Dendritic cell treated with granulocyte-macrophage colony-stimulating factor and Interleukin-4, amounts not matched to agents 40 ng/mL and 50 ng/mL, for 4 days (primary cell): ENCODE measurements at regions not wholly inside any gene's neighbourhood (a gene's known extent, or its start where the extent isn't known, plus 50 kb on each side); places are given as distances from the start of the nearest gene placed in this dataset.
"Not testable (repeated sequence)": the region's sequence is repeated elsewhere in the genome, so short reads cannot be mapped to it uniquely, and the experiment has no call there.

ENCODE experiments used
- H3K27ac Mint-ChIP-seq: one replicate; pipeline ENCODE4 v1.8.0; 2022; ENCODE audit warnings: mild to moderate bottlenecking, mixed read lengths
- H3K27me3 Mint-ChIP-seq: one replicate; pipeline ENCODE4 v1.8.0; 2022; ENCODE audit warnings: mild to moderate bottlenecking, mixed read lengths
- H3K36me3 Mint-ChIP-seq: one replicate; pipeline ENCODE4 v1.8.0; 2022; ENCODE audit warnings: low read depth, mixed read lengths
- H3K4me1 Mint-ChIP-seq: one replicate; pipeline ENCODE4 v1.8.0; 2022; ENCODE audit warnings: low read depth, mixed read lengths
- H3K4me3 Mint-ChIP-seq: one replicate; pipeline ENCODE4 v1.8.0; 2022; ENCODE audit warnings: mild to moderate bottlenecking, moderate library complexity, mixed read lengths
- H3K9me3 Mint-ChIP-seq: one replicate; pipeline ENCODE4 v1.8.0; 2022; ENCODE audit warnings: mixed read lengths
- intact Hi-C: fragments of 100-400 bp; cut with micrococcal nuclease; formaldehyde crosslinking; loops from one replicate; pipeline ENCODE4 v1.15.0; 2022

DNA sequence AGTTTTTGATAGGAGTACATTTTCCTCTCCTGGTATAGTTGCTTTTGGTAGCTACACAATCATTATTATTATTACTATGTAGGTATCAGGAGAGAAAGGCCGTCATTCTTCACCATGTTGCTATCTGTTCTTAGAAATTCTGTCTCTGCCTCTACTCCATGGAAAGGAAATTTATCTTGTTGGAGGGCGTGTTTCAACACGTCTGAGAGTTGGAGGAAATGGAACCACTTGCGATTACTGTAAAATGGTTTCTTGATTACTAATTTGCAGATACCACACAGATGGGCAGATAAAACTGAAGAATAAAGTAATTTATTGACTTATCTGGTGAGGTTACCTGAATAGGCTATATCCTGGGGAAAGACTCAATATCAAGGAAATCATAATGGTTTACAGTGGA lies 488.4 kb downstream of the NR2F2 start:
- Mint-ChIP-seq H3K27me3 (peaks cover 3% of the 10 kb centered on the region), H3K9me3 (no peaks in the 10 kb centered on the region), H3K4me3 (no peak overlapping the region), H3K4me1 (no peaks in the 10 kb centered on the region), H3K27ac (no peak overlapping the region), H3K36me3 (no peaks in the 10 kb centered on the region)
- intact Hi-C loops = no loop called here

DNA sequence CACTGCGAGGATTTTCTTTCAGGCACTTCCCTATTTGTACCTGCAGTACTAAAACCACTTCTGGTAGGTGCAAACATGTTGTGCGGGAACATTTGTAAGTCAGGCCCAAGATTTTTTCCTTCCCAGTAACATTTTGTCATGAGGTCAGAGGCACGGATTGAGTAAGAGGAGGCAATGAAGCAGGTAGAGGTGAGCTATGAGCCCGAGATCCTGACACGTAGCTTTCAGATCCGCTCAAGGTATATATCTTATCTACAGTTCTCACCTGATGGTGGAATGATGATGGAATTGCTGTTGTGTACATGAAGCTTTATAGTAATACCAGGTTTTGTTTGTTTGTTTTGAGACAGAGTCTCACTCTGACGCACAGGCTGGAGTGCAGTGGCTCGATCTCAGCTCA lies 497.5 kb downstream of the NR2F2 start:
- Mint-ChIP-seq H3K4me3 (no peak overlapping the region), H3K27me3 (no peaks in the 10 kb centered on the region), H3K27ac (no peak overlapping the region), H3K36me3 (no peaks in the 10 kb centered on the region), H3K9me3 (no peaks in the 10 kb centered on the region), H3K4me1 (peaks cover 7% of the 10 kb centered on the region)
- intact Hi-C loops = no loop called here

DNA sequence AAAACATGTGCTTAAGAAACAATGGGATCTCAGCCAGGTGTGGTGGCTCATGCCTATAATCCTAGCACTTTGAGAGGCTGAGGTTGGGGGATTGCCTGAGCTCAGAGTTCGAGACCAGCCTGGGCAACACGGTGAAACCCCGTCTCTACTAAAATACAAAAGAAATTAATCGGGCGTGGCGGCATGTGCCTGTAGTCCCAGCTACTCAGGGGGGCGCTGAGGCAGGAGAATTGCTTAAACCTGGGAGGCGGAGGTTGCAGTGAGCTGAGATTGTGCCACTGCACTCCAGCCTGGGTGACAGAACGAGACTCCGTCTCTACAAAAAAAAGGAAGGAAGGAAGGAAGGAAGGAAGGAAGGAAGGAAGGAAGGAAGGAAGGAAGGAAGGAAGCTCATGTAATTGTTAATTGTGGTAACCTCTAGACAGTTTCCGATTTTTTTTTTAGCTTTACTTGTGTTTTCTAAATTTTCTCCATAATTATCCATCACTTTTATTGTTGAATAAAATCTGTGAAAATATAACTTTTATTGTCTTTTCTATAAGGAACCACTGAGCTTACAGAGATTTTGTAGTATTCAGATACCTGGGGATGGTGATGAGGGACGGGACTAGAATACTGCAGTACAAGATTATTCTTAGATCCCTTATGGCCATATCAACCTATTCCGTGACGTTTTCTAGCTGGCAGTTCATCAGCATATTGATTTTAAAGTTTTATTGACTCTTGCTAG lies 506.9 kb downstream of the NR2F2 start:
- H3K9me3 Mint-ChIP-seq = peaks cover 40% of the 10 kb centered on the region
- H3K27me3 Mint-ChIP-seq = no peaks in the 10 kb centered on the region
- H3K4me3 Mint-ChIP-seq = no peak overlapping the region
- H3K36me3 Mint-ChIP-seq = no peaks in the 10 kb centered on the region
- intact Hi-C loops = no loop called here
- no peak overlapping the region for H3K27ac Mint-ChIP-seq
- H3K4me1 Mint-ChIP-seq = no peaks in the 10 kb centered on the region

DNA sequence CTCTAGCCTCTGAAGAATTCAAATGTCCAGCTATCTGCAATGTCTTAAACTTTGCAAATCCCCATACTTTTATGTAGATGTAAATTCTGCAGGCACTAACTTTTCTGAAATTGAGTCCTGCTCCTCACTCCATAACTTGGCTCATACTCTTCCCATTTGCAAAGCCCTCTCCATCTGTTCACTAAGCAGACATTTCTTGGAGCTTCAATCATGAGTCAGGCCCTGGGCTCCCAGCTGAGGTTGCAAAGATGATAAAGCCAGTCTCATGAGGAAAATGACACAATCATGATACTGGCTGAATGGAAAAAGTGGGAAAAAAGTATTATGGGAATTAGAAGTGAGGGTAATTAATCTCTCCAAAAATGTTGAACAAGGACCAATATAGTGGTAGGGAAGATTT lies 507.6 kb downstream of the NR2F2 start:
- Mint-ChIP-seq H3K27me3 (no peaks in the 10 kb centered on the region), H3K4me1 (no peaks in the 10 kb centered on the region), H3K9me3 (peaks cover 40% of the 10 kb centered on the region), H3K36me3 (no peaks in the 10 kb centered on the region), H3K4me3 (no peak overlapping the region), H3K27ac (no peak overlapping the region)
- intact Hi-C loops = no loop called here

DNA sequence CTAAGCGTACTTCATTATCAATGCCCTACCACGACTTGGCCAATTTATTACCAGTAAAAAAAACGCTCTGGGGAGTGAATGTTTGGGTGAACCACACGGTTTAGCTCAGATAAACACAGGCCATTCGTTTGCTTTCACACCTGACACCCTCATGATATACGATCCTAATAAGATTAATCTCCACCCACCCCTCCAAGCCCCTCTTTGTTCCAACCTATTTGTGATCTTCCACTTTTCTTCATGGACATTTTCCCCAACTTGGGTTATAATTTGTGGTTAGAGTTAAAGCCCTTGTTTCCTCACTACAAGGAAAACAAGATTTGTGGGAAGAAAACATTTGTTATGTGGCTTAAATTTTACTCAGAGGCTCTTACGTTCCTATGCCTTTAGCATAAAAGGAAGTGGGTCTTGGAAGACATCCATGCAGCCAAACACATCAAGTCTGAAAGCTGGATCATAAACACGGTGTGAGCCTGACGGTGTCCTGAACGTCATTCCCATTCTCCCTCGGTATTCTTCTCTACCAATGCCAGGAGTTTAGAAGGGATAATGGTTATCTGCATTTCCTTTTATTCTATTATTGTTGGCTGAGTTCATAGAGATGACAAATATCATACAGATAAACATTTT lies 518.9 kb downstream of the NR2F2 start:
- Mint-ChIP-seq H3K4me1 (no peaks in the 10 kb centered on the region), H3K27ac (no peak overlapping the region), H3K9me3 (peaks cover 36% of the 10 kb centered on the region), H3K27me3 (no peaks in the 10 kb centered on the region), H3K4me3 (no peak overlapping the region), H3K36me3 (no peaks in the 10 kb centered on the region)
- intact Hi-C loops = no loop called here

DNA sequence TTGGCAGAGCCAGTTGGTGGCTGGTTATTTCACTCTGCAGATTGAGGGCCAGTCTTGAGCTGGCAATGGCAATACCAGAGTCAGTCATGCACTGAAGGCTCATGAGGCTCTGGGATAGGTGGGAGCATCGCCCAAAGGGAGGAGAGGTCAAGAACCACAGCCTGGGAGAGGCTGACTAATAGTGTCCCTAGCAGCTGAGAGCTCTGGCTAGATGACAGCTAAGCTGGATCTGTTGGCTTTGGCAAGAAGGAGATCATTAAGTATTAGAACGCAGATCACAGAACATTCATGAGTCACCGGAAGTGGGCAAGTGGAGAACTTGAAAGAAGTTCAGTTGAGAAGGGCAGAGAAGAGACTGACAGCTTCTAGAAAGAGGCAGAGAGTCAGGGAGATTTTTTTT lies 521.1 kb downstream of the NR2F2 start:
- Mint-ChIP-seq H3K4me3 (no peak overlapping the region), H3K27me3 (no peaks in the 10 kb centered on the region)

DNA sequence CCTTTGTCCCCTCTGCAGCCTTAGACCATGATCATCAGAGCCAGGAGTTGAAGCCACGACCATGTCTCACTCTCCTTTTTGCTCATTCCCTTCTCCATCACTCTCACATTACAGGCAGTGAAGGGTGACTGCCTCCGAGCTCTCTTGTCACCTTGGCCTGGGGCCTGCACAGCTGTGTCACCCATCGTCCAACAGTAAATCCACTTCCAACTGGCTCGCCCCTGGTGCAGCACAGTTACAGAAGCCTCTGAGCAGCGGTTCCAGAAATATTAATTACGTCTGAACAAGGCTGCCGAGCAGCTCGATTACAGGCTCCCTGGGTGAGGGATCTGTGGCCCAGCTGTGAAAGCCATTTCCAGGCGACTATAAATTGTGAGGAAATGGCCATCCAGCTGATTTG lies 528.2 kb downstream of the NR2F2 start:
- H3K27me3 Mint-ChIP-seq = no peaks in the 10 kb centered on the region
- no peaks in the 10 kb centered on the region for H3K36me3 Mint-ChIP-seq
- H3K4me1 Mint-ChIP-seq = no peaks in the 10 kb centered on the region
- no peak overlapping the region for H3K27ac Mint-ChIP-seq
- H3K9me3 Mint-ChIP-seq = no peaks in the 10 kb centered on the region
- H3K4me3 Mint-ChIP-seq = no peak overlapping the region
- intact Hi-C loops = no loop called here

More for the DNA sequence above, 521.1 kb downstream of the NR2F2 start:
- H3K27ac Mint-ChIP-seq = no peak overlapping the region
- peaks cover 20% of the 10 kb centered on the region for H3K9me3 Mint-ChIP-seq
- H3K36me3 Mint-ChIP-seq = no peaks in the 10 kb centered on the region
- H3K4me1 Mint-ChIP-seq = no peaks in the 10 kb centered on the region
- intact Hi-C loops = no loop called here

DNA sequence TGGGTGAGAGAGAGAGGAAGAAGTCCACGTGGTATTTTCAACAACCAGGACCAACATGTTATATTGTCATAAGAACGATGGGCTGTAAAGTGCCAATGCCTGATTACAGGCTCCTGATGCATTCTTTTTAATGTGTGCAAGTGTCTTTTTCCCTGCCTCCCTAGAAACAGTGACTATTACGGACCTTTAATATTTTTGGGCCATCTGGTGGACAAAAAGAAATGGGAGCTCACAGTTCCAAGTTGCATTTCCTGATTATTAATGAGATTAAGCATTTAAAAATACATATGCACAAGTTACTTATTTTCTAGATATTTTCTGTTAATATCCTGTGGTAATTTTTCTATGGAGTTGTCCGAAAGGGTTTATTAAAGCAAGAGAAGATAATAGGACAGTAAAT lies 530.2 kb downstream of the NR2F2 start:
- H3K27me3 Mint-ChIP-seq = no peaks in the 10 kb centered on the region
- H3K36me3 Mint-ChIP-seq = no peaks in the 10 kb centered on the region
- no peak overlapping the region for H3K27ac Mint-ChIP-seq
- H3K9me3 Mint-ChIP-seq = peaks cover 2% of the 10 kb centered on the region
- no peaks in the 10 kb centered on the region for H3K4me1 Mint-ChIP-seq
- intact Hi-C loops = no loop called here
- no peak overlapping the region for H3K4me3 Mint-ChIP-seq

DNA sequence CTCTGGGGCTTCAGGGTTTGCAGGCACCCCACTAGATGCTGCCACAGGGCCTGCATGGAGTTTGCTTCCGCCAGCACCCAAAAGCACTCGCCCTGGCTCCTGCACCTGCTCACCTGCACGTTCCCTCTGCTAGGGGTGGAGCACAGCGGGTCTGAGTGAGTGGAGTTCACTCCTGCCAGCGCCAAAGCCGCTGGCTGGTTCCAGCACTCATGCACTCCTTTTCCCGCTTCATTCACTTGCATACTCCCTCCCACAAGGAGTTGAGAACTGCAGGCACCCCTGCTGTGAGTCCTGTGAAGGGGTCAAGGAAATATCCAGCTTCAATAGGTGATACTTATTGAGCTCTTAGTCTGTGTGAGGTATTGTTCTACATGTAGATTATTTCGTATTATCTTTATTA lies 537.5 kb downstream of the NR2F2 start:
- intact Hi-C loops = no loop called here
- Mint-ChIP-seq H3K4me3 (no peak overlapping the region), H3K9me3 (peaks cover 15% of the 10 kb centered on the region)

DNA sequence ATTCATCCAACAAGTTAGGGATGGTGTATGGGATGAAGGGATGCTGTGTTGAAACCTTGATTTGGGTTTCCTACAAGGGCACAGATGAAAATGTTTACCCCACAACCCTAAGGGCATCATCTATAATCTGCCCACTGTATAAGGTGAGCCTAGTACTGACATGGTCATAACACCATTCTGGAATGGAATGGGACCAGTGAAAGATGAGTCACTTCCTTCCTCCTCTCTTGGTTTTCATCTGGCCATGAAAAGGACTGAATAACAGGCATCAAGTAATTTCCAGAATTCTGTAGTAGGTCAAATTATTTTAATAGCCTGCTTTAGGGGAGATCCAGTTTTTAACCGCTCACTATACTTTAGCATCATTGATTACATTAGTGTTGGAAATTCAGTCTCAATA lies 538.6 kb downstream of the NR2F2 start:
- Mint-ChIP-seq H3K27me3 (peaks cover 2% of the 10 kb centered on the region), H3K9me3 (peaks cover 15% of the 10 kb centered on the region), H3K4me1 (no peaks in the 10 kb centered on the region), H3K27ac (no peak overlapping the region), H3K36me3 (no peaks in the 10 kb centered on the region), H3K4me3 (no peak overlapping the region)
- intact Hi-C loops = no loop called here

More for the DNA sequence above, 537.5 kb downstream of the NR2F2 start:
- no peak overlapping the region for H3K27ac Mint-ChIP-seq
- H3K4me1 Mint-ChIP-seq = no peaks in the 10 kb centered on the region
- no peaks in the 10 kb centered on the region for H3K36me3 Mint-ChIP-seq
- peaks cover 2% of the 10 kb centered on the region for H3K27me3 Mint-ChIP-seq

DNA sequence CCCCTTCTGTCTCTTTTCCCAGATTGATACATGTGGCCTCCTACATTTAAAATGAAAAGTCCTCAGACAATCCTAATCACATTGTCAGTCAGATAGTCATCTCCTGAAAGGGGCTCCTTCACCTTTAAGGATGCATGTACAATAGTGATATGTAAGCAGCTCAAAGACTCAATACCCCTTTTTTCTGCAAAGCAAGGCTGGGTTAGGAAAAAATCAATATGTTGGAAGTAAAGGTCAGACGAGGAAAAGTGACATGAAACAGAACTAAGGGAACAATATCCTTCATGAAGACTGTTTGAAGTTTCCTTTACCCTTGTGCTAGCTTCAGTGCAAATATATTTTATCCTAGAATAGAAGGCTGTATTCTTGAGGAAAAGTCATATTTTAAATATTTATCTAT lies 539.3 kb downstream of the NR2F2 start:
- Mint-ChIP-seq H3K9me3 (peaks cover 15% of the 10 kb centered on the region), H3K4me3 (no peak overlapping the region), H3K27me3 (peaks cover 2% of the 10 kb centered on the region), H3K4me1 (no peaks in the 10 kb centered on the region), H3K27ac (no peak overlapping the region), H3K36me3 (no peaks in the 10 kb centered on the region)
- intact Hi-C loops = no loop called here

DNA sequence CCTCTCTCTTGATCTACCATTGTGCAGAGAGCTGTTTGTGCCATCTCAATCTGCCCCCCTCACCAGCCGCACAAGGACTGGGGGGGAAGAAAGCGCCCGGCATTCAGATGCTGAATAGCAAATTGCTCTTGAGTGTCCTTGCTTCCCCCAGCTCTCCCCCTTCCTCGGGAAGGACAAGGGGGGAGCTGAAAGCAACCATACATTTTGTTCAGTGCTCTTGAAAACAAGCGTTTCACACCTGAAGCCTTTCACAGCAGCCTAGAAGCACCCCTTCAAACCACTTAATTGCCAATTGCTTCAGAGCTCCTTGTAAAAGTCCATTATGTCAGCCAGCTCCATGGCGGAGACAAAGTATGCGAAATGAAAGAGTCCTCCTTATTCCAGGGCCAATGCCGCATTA lies 540.1 kb downstream of the NR2F2 start:
- Mint-ChIP-seq H3K27me3 (peaks cover 2% of the 10 kb centered on the region), H3K9me3 (peaks cover 15% of the 10 kb centered on the region), H3K36me3 (no peaks in the 10 kb centered on the region), H3K27ac (no peak overlapping the region), H3K4me1 (no peaks in the 10 kb centered on the region), H3K4me3 (no peak overlapping the region)
- intact Hi-C loops = no loop called here

DNA sequence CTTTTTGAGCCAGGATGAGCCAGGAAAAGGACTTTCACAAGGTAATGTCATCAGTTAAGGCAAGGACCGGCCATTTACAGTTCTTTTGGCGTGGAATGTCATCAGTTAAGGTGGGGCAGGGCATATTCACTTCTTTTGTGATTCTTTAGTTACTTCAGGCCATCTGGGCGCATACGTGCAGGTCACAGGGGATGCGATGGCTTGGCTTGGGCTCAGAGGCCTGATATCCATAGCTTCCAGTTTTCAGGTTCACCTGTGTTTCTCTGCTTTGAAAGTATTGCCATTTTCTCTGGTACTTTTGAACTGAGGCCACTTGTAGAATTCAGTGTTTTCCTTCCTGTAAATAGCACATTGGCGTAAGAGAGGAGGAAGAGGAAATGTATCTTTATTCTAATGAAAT lies 546.9 kb downstream of the NR2F2 start:
- H3K4me1 Mint-ChIP-seq, intact Hi-C loops, H3K27me3 Mint-ChIP-seq, H3K9me3 Mint-ChIP-seq, H3K4me3 Mint-ChIP-seq, H3K36me3 Mint-ChIP-seq, H3K27ac Mint-ChIP-seq: not testable (repeated sequence)

DNA sequence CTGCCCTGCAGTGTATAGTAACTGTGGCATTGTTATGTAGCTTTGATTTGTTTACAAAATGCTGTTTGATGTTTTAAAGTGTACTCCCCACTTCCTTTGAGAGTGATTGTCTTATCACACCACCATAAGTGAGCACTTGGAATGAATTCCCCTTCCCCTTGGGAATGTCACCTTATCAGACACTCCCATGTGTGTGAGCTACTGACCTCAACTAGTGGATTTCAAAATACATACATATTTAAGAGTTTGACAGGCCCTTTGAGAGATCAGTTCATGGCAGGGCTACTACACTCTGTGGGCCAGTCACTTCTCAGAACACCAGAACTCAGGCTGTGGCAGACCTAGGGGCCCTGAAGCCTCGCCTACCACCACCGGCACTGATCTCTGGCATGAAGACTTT lies 547.6 kb downstream of the NR2F2 start:
- Mint-ChIP-seq H3K4me3 (no peak overlapping the region), H3K27ac (no peak overlapping the region), H3K27me3 (no peaks in the 10 kb centered on the region), H3K36me3 (no peaks in the 10 kb centered on the region), H3K4me1 (no peaks in the 10 kb centered on the region), H3K9me3 (no peaks in the 10 kb centered on the region)
- intact Hi-C loops = no loop called here
